ENCODE measurements at regions not wholly inside any gene's neighbourhood (a gene's known extent, or its start where the extent isn't known, plus 50 kb on each side); places are given as distances from the start of the nearest gene placed in this dataset.

DNA sequence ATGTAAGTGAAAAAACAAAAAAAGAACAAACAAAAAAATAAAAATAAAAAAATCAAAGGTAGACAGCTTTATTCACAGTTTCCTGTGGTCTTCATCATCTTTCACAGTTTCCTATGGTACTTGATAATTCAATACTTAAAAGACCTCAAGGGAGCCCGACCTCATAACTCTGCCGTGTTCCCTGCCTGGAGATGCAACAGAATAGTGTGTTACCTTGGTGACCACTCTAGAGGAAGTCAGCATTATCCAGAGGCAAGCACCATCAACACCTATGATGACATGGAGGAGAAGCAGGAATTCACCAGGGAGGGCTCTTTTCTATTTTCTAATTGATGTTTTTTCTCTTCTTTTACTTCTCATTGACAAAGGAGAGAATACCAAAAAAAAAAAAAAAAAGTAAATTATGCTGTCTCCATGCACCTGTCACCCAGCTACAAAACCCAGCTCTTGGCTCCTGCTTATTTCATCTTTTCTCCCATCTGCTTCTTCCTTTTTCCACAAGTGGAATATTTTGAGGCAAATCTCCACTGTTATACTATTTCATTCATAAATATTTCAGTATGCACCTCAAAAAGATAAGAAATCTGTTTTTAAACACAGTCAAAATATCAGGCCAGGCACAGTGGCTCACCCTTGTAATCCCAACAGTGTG is 95.8 kb upstream of the STXBP5 start:
- no TSS peak for BruUV-seq (replicated peaks)
- H3K27ac Mint-ChIP-seq (ENCODE audit: unreplicated experiment) = no peak overlapping the region
- TF ChIP-seq, protein P1, sequence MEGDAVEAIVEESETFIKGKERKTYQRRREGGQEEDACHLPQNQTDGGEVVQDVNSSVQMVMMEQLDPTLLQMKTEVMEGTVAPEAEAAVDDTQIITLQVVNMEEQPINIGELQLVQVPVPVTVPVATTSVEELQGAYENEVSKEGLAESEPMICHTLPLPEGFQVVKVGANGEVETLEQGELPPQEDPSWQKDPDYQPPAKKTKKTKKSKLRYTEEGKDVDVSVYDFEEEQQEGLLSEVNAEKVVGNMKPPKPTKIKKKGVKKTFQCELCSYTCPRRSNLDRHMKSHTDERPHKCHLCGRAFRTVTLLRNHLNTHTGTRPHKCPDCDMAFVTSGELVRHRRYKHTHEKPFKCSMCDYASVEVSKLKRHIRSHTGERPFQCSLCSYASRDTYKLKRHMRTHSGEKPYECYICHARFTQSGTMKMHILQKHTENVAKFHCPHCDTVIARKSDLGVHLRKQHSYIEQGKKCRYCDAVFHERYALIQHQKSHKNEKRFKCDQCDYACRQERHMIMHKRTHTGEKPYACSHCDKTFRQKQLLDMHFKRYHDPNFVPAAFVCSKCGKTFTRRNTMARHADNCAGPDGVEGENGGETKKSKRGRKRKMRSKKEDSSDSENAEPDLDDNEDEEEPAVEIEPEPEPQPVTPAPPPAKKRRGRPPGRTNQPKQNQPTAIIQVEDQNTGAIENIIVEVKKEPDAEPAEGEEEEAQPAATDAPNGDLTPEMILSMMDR (IDR thresholded peaks at IDR 0.05; ENCODE audit: unreplicated experiment) = no peak
- no peaks in the 10 kb centered on the region for H3K27me3 Mint-ChIP-seq (ENCODE audit: unreplicated experiment)
- intact Hi-C loops (cut with micrococcal nuclease; ENCODE audit: unreplicated experiment) = no loop called here
- H3K9me3 Mint-ChIP-seq (ENCODE audit: low read depth, unreplicated experiment) = no peaks in the 10 kb centered on the region
- no peaks in the 10 kb centered on the region for H3K36me3 Mint-ChIP-seq (ENCODE audit: insufficient read depth, unreplicated experiment)
- DNase-seq = no peak
- H3K4me1 Mint-ChIP-seq (ENCODE audit: low read depth, unreplicated experiment) = peaks cover 9% of the 10 kb centered on the region
- CTCF ChIA-PET = no interaction called here
- no peak overlapping the region for H3K4me3 Mint-ChIP-seq (ENCODE audit: low read depth, unreplicated experiment)

- H3K4me3 Mint-ChIP-seq (ENCODE audit: low read depth, unreplicated experiment) = no peak overlapping the region
- no TSS peak for BruUV-seq (replicated peaks)
- H3K9me3 Mint-ChIP-seq (ENCODE audit: low read depth, unreplicated experiment) = no peaks in the 10 kb centered on the region
- intact Hi-C loops (cut with micrococcal nuclease; ENCODE audit: unreplicated experiment) = no loop called here
- TF ChIP-seq, protein P1 (IDR thresholded peaks at IDR 0.05; ENCODE audit: unreplicated experiment) = no peak
- DNase-seq = no peak
- no peaks in the 10 kb centered on the region for H3K27me3 Mint-ChIP-seq (ENCODE audit: unreplicated experiment)
- CTCF ChIA-PET = interaction anchor here (0.8 kb wide), 1 partner anchor 29 kb away, joined by 6 read pairs; no protein-coding TSS in a partner anchor
- H3K27ac Mint-ChIP-seq (ENCODE audit: unreplicated experiment) = no peak overlapping the region
- no peaks in the 10 kb centered on the region for H3K36me3 Mint-ChIP-seq (ENCODE audit: insufficient read depth, unreplicated experiment)
- peaks cover 9% of the 10 kb centered on the region for H3K4me1 Mint-ChIP-seq (ENCODE audit: low read depth, unreplicated experiment)
Observed at GRCh38 chr6:147109707-147110106, 94.5 kb upstream of the STXBP5 start.

DNA sequence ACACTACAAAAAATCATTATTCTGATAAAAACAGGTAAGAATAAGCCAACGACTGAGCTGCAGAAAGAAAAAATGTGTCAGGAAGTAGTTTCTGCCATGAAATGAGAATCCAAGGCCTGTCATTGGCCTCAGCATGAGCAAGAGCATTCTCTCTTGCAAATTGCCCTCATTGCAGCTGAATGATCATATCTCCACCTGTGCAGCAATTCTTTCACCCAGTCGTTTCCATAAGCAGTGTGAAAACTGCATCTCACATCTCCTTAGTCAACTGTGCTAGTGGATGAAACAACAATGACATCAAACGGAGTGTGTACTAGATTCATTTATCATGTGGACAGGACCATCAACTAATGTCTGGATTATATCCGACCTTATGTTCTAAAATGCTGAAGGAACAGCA is 88.2 kb upstream of the STXBP5 start:
- Mint-ChIP-seq H3K4me3 (ENCODE audit: low read depth, unreplicated experiment) (no peak overlapping the region), H3K4me1 (ENCODE audit: low read depth, unreplicated experiment) (no peaks in the 10 kb centered on the region), H3K9me3 (ENCODE audit: low read depth, unreplicated experiment) (peaks cover 3% of the 10 kb centered on the region), H3K27me3 (ENCODE audit: unreplicated experiment) (no peaks in the 10 kb centered on the region), H3K27ac (ENCODE audit: unreplicated experiment) (no peak overlapping the region), H3K36me3 (ENCODE audit: insufficient read depth, unreplicated experiment) (no peaks in the 10 kb centered on the region)
- no peak for DNase-seq
- BruUV-seq (replicated peaks) = no TSS peak
- CTCF ChIA-PET = no interaction called here
- intact Hi-C loops (cut with micrococcal nuclease; ENCODE audit: unreplicated experiment) = no loop called here
- TF ChIP-seq, protein P1 (IDR thresholded peaks at IDR 0.05; ENCODE audit: unreplicated experiment) = no peak

DNA sequence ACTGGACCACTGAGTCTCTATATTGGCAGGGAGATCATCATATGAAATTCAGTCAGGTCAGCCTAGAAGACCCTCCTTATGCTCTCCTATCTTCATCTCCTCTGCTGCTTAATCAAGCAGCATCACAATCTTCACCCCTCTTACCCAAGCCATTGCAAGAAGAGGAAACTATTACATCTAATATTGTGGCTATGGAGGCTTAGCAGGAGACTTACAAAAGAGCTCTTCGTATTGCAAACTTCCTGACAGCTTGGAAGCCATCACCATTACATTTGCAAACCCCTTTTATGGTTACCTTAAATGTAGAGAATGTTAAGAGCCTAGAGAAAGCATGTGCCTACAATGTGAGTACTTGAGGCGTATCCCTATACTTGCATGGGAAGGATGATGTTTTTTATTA is 87.2 kb upstream of the STXBP5 start:
- CTCF ChIA-PET = interaction anchor here (0.6 kb wide), 1 partner anchor 213 kb away, joined by 3 read pairs; no protein-coding TSS in a partner anchor
- Mint-ChIP-seq H3K27me3 (ENCODE audit: unreplicated experiment) (no peaks in the 10 kb centered on the region), H3K9me3 (ENCODE audit: low read depth, unreplicated experiment) (peaks cover 3% of the 10 kb centered on the region), H3K4me3 (ENCODE audit: low read depth, unreplicated experiment) (no peak overlapping the region), H3K36me3 (ENCODE audit: insufficient read depth, unreplicated experiment) (no peaks in the 10 kb centered on the region), H3K4me1 (ENCODE audit: low read depth, unreplicated experiment) (no peaks in the 10 kb centered on the region), H3K27ac (ENCODE audit: unreplicated experiment) (no peak overlapping the region)
- TF ChIP-seq, protein P1 (IDR thresholded peaks at IDR 0.05; ENCODE audit: unreplicated experiment) = no peak
- DNase-seq = no peak
- no TSS peak for BruUV-seq (replicated peaks)
- intact Hi-C loops (cut with micrococcal nuclease; ENCODE audit: unreplicated experiment) = no loop called here
